H1 (cell line): ENCODE measurements at regions not wholly inside any gene's neighbourhood (a gene's known extent, or its start where the extent isn't known, plus 50 kb on each side); places are given as distances from the start of the nearest gene placed in this dataset.

Source experiments
- CTCF ChIA-PET: fragments of 300-600 bp; sonication (Branson Sonifier 250); formaldehyde crosslinking; loops from one replicate; lab custom pipeline; 2021; ENCODE audit not compliant: partially characterized antibody; lab: Charles Lee
- POLR2A ChIA-PET: fragments of 300-600 bp; sonication (Branson Sonifier 250); formaldehyde crosslinking; loops from one replicate; lab custom pipeline; 2021; ENCODE audit warnings: inconsistent platforms; ENCODE audit not compliant: partially characterized antibody; lab: Charles Lee
- DNase-seq, 2 experiments: peaks; one replicate each; pipeline versions ENCODE4 v3.0.0 to v3.0.0-alpha.2; 2010 to 2022; ENCODE audit warnings: low spot score in 2 of 2, low read depth in 1 of 2, mixed read lengths in 1 of 2
- FAIRE-seq: peaks from 2 replicates; lab custom pipeline; 2011; peaks lifted over from hg19 to GRCh38; lab: Jason Lieb, UNC
- H2AFZ ChIP-seq: 2 replicates; pipeline ENCODE4 v1.8.1; 2012; ENCODE audit warnings: low read length, inconsistent platforms
- H2AK5ac ChIP-seq: 2 replicates; pipeline ENCODE4 v1.6.1; 2013; ENCODE audit warnings: low read depth, low read length
- H2BK120ac ChIP-seq: replicated peaks from 2 replicates; pipeline ENCODE3; 2013; ENCODE audit warnings: low read depth, low read length, inconsistent platforms
- H2BK12ac ChIP-seq: 2 replicates; pipeline ENCODE4 v1.6.1; 2013; ENCODE audit warnings: low read depth, low read length
- H2BK15ac ChIP-seq: 2 replicates; pipeline ENCODE4 v1.6.1; 2013; ENCODE audit warnings: low read length
- H2BK20ac ChIP-seq: 2 replicates; pipeline ENCODE4 v1.6.1; 2013; ENCODE audit warnings: low read length
- H2BK5ac ChIP-seq: 2 replicates; pipeline ENCODE4 v1.6.1; 2013; ENCODE audit warnings: low read depth, low read length
- H3K14ac ChIP-seq: 2 replicates; pipeline ENCODE4 v1.6.1; 2013; ENCODE audit warnings: inconsistent platforms; ENCODE audit not compliant: insufficient read length
- H3K18ac ChIP-seq: 2 replicates; pipeline ENCODE4 v1.6.1; 2013; ENCODE audit warnings: low read length; ENCODE audit errors: extremely low read depth
- H3K23ac ChIP-seq: 2 replicates; pipeline ENCODE4 v1.6.1; 2013; ENCODE audit warnings: inconsistent platforms; ENCODE audit not compliant: insufficient read length
- H3K23me2 ChIP-seq: 2 replicates; pipeline ENCODE4 v1.6.1; 2013; ENCODE audit warnings: low read depth, low read length
- H3K27ac ChIP-seq: 2 replicates; pipeline ENCODE4 v1.6.1; 2011; ENCODE audit warnings: low read depth, low read length, inconsistent platforms
- H3K27me3 ChIP-seq, 4 experiments: replicated peaks in 1 of 4; 1 replicate in 1 of 4; 2 replicates in 3 of 4; pipeline versions ENCODE4 v1.6.1 to v1.8.1; 2011 to 2013; ENCODE audit warnings: low read length in 3 of 4, mild to moderate bottlenecking in 3 of 4, inconsistent platforms in 2 of 4, mixed read lengths in 2 of 4, moderate library complexity in 1 of 4; ENCODE audit not compliant: control insufficient read depth in 3 of 4, insufficient read depth in 3 of 4; ENCODE audit errors: extremely low read depth in 1 of 4
- H3K36me3 ChIP-seq, 4 experiments: 2 replicates each; pipeline versions ENCODE4 v1.6.1 to v1.8.1; 2011 to 2013; ENCODE audit warnings: mild to moderate bottlenecking in 4 of 4, low read length in 3 of 4, moderate library complexity in 2 of 4, control low read depth in 1 of 4, inconsistent platforms in 1 of 4; ENCODE audit not compliant: insufficient read depth in 4 of 4, control insufficient read depth in 2 of 4
- H3K4ac ChIP-seq: replicated peaks from 2 replicates; pipeline ENCODE3; 2013; ENCODE audit warnings: low read length, low read depth, mixed read lengths, inconsistent platforms; ENCODE audit not compliant: insufficient read length
- H3K4me1 ChIP-seq, 4 experiments: replicated peaks in 1 of 4; 1 replicate in 1 of 4; 2 replicates in 3 of 4; pipeline versions ENCODE4 v1.6.1 to v1.8.1; 2011 to 2013; ENCODE audit warnings: low read length in 3 of 4, inconsistent platforms in 2 of 4, mixed read lengths in 1 of 4; ENCODE audit not compliant: insufficient read depth in 4 of 4, control insufficient read depth in 3 of 4
- H3K4me2 ChIP-seq, 2 experiments: 2 replicates each; pipeline versions ENCODE4 v1.6.1 to v1.8.1; 2011 to 2013; ENCODE audit warnings: low read depth in 2 of 2, low read length in 2 of 2, control low read depth in 1 of 2, inconsistent platforms in 1 of 2, mild to moderate bottlenecking in 1 of 2; ENCODE audit not compliant: insufficient read depth in 1 of 2
- H3K4me3 ChIP-seq, 4 experiments: fragments of 200-600, 300-600 bp in 1 of 4; sonication (generic), shearing (Covaris generic), sonication (Bioruptor Twin) in 1 of 4; 2 replicates each; pipeline versions ENCODE4 v1.5.1 to v1.8.1; 2011 to 2016; ENCODE audit warnings: low read length in 4 of 4, low read depth in 3 of 4, control low read depth in 2 of 4, inconsistent platforms in 2 of 4, mild to moderate bottlenecking in 2 of 4, mixed read lengths in 1 of 4, moderate library complexity in 1 of 4; ENCODE audit not compliant: insufficient read depth in 2 of 4; ENCODE audit errors: extremely low read depth in 1 of 4
- H3K56ac ChIP-seq: replicated peaks from 2 replicates; pipeline ENCODE3; 2013; ENCODE audit warnings: low read depth, mild to moderate bottlenecking, mixed read lengths, low read length, inconsistent platforms; ENCODE audit not compliant: insufficient read length
- H3K79me1 ChIP-seq: 2 replicates; pipeline ENCODE4 v1.6.1; 2013; ENCODE audit warnings: low read depth, low read length, control low read depth
- H3K79me2 ChIP-seq, 2 experiments: 2 replicates each; pipeline versions ENCODE4 v1.6.1 to v1.8.1; 2012 to 2013; ENCODE audit warnings: low read length in 2 of 2, mild to moderate bottlenecking in 2 of 2, inconsistent platforms in 1 of 2; ENCODE audit not compliant: insufficient read depth in 2 of 2, control insufficient read depth in 1 of 2
- H3K9ac ChIP-seq, 4 experiments: replicated peaks in 1 of 4; 1 replicate in 1 of 4; 2 replicates in 3 of 4; pipeline versions ENCODE4 v1.6.1 to v1.8.1; 2011 to 2013; ENCODE audit warnings: low read depth in 3 of 4, low read length in 3 of 4, control low read depth in 2 of 4, mild to moderate bottlenecking in 2 of 4, moderate library complexity in 2 of 4, inconsistent platforms in 1 of 4; ENCODE audit errors: extremely low read depth in 1 of 4
- H3K9me3 ChIP-seq, 2 experiments: 2 replicates each; pipeline versions ENCODE4 v1.6.1 to v1.8.1; 2012 to 2013; ENCODE audit warnings: mild to moderate bottlenecking in 2 of 2, moderate library complexity in 2 of 2, control low read depth in 1 of 2, inconsistent platforms in 1 of 2, low read depth in 1 of 2, low read length in 1 of 2, mixed read lengths in 1 of 2; ENCODE audit not compliant: insufficient read depth in 2 of 2
- H4K20me1 ChIP-seq, 2 experiments: replicated peaks in 1 of 2; 2 replicates each; pipeline versions ENCODE3 to v1.8.1; 2011 to 2013; ENCODE audit warnings: inconsistent platforms in 2 of 2, low read length in 2 of 2, mild to moderate bottlenecking in 1 of 2; ENCODE audit not compliant: insufficient read depth in 2 of 2, control insufficient read depth in 1 of 2
- H4K5ac ChIP-seq: 2 replicates; pipeline ENCODE4 v1.6.1; 2013; ENCODE audit warnings: low read length, low read depth, mixed read lengths, inconsistent platforms; ENCODE audit not compliant: insufficient read length
- H4K8ac ChIP-seq: 2 replicates; pipeline ENCODE4 v1.8.0; 2013; ENCODE audit warnings: mild to moderate bottlenecking, moderate library complexity, low read length, inconsistent platforms; ENCODE audit not compliant: insufficient read depth; ENCODE audit errors: extremely low read depth
- H4K91ac ChIP-seq: replicated peaks from 2 replicates; pipeline ENCODE3; 2013; ENCODE audit warnings: low read length, mixed read lengths, inconsistent platforms; ENCODE audit not compliant: insufficient read length
- ATF3 ChIP-seq: IDR thresholded peaks from 2 replicates; pipeline ENCODE4 v1.6.1; 2011; ENCODE audit warnings: low read depth, mild to moderate bottlenecking, low read length; ENCODE audit not compliant: insufficient read depth
- BRCA1 ChIP-seq: IDR thresholded peaks from 2 replicates; pipeline ENCODE4 v1.6.1; 2012; ENCODE audit warnings: low read depth, low read length, improper control_type of control experiment
- CEBPB ChIP-seq: IDR thresholded peaks from 2 replicates; pipeline ENCODE4 v1.6.1; 2012; ENCODE audit warnings: low read depth, low read length
- CTBP2 ChIP-seq: IDR thresholded peaks from 2 replicates; pipeline ENCODE4 v1.7.0; 2011; ENCODE audit warnings: borderline replicate concordance, mild to moderate bottlenecking, moderate library complexity, mixed read lengths, low read length; ENCODE audit not compliant: insufficient read depth, insufficient read length
- EGR1 ChIP-seq: IDR thresholded peaks from 2 replicates; pipeline ENCODE4 v1.6.1; 2011; ENCODE audit warnings: low read depth, low read length, borderline replicate concordance
- EZH2 ChIP-seq: fragments of 200-600 bp; sonication (generic); IDR thresholded peaks from 2 replicates; pipeline ENCODE4 v1.7.1; 2012; ENCODE audit warnings: low read depth, mild to moderate bottlenecking, moderate library complexity, low read length, inconsistent platforms; ENCODE audit not compliant: severe bottlenecking
- GTF2F1 ChIP-seq: IDR thresholded peaks from 2 replicates; pipeline ENCODE4 v1.6.1; 2012; ENCODE audit warnings: low read depth, low read length, improper control_type of control experiment, borderline replicate concordance
- KDM4A ChIP-seq: IDR thresholded peaks from one replicate; pipeline ENCODE4 v1.7.1; 2012; ENCODE audit warnings: low read depth, mild to moderate bottlenecking, moderate library complexity, low read length, inconsistent platforms; ENCODE audit not compliant: severe bottlenecking
- NANOG ChIP-seq: IDR thresholded peaks from 2 replicates; pipeline ENCODE4 v1.6.1; 2011; ENCODE audit warnings: low read length, low read depth, mild to moderate bottlenecking, inconsistent platforms; ENCODE audit not compliant: insufficient read depth, poor library complexity, severe bottlenecking
- NRF1 ChIP-seq: IDR thresholded peaks from 2 replicates; pipeline ENCODE4 v1.6.1; 2011; ENCODE audit warnings: mild to moderate bottlenecking, low read depth, low read length, improper control_type of control experiment
- POLR2A ChIP-seq, 2 experiments: IDR thresholded peaks; 1 replicate in 1 of 2; 2 replicates in 1 of 2; pipeline ENCODE4 v1.6.1; 2011; ENCODE audit warnings: low read depth in 2 of 2, low read length in 2 of 2, mild to moderate bottlenecking in 2 of 2; ENCODE audit errors: control extremely low read depth in 1 of 2
- RBBP5 ChIP-seq: IDR thresholded peaks from 2 replicates; pipeline ENCODE4 v1.7.1; 2012; ENCODE audit warnings: low read depth, mild to moderate bottlenecking, inconsistent platforms, low read length, moderate library complexity, borderline replicate concordance
- SRF ChIP-seq: IDR thresholded peaks from 2 replicates; pipeline ENCODE4 v1.6.1; 2011; ENCODE audit warnings: mild to moderate bottlenecking, low read depth, low read length, moderate library complexity
- TAF7 ChIP-seq: optimal IDR thresholded peaks from 2 replicates; pipeline ENCODE3; 2011; ENCODE audit warnings: low read depth, mild to moderate bottlenecking, inconsistent platforms, low read length, moderate library complexity, borderline replicate concordance
- TCF12 ChIP-seq: IDR thresholded peaks from 2 replicates; pipeline ENCODE4 v1.6.1; 2011; ENCODE audit warnings: low read depth, mild to moderate bottlenecking, low read length
- WGBS, 2 experiments: shearing (Covaris generic) in 1 of 2; methylation state at CpG; one replicate each; pipeline versions ENCODE4 v1.1.6 to v1.1.7; 2013 to 2015; ENCODE audit warnings: low lambda C conversion rate in 2 of 2, mixed read lengths in 2 of 2, inconsistent platforms in 1 of 2, low coverage in 1 of 2, missing lambda C conversion rate in 1 of 2; ENCODE audit not compliant: insufficient replicate concordance in 2 of 2, insufficient coverage in 1 of 2, insufficient read length in 1 of 2; ENCODE audit errors: extremely low coverage in 1 of 2, missing lambda C conversion rate in 1 of 2; 5-methylcytosine and 5-hydroxymethylcytosine counted together

DNA sequence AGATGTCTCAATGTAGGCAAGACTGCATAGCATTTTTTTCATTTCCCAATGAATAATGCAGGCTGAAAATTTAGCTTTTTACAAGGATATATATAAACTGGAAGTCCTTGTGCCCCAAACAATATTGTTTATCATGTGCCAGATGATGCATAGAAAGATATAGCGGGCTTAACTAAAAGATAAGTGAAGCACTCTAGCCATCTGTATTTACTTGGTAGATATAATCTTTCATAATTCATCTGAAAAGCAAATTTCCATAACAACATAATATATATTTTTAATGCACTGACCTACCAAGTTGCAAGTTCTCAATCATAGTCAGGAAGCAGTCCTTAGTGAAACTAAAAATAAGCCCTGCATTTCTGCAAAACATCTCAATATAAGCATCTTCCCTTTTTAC, 653.3 kb downstream of the NLGN4X start:
- no peak overlapping the region for H4K5ac ChIP-seq
- H2BK5ac ChIP-seq: no peak overlapping the region
- H3K79me1 ChIP-seq: no peaks in the 10 kb centered on the region
- no peak overlapping the region for H2BK20ac ChIP-seq
- H3K4me1 ChIP-seq: no peaks in the 10 kb centered on the region
- no peak overlapping the region for H3K56ac ChIP-seq
- H3K14ac ChIP-seq: no peak overlapping the region
- no peak overlapping the region for H3K23ac ChIP-seq
- H3K27me3 ChIP-seq: no peaks in the 10 kb centered on the region
- no peak overlapping the region for H3K27ac ChIP-seq
- WGBS, 2 experiments: 100% methylated on average over 1 of the region's 1 CpG; no CpG with 5 or more reads in 1 of the 2 experiments
- H4K8ac ChIP-seq: no peak overlapping the region
- H4K20me1 ChIP-seq: no peaks in the 10 kb centered on the region
- H3K79me2 ChIP-seq: no peaks in the 10 kb centered on the region
- H2AK5ac ChIP-seq: no peak overlapping the region
- POLR2A ChIA-PET: no interaction called here
- no peak overlapping the region for H3K4me2 ChIP-seq
- H3K9me3 ChIP-seq: no peaks in the 10 kb centered on the region
- H2BK120ac ChIP-seq: no peak overlapping the region
- no peak overlapping the region for H3K4ac ChIP-seq
- no peak overlapping the region for H3K9ac ChIP-seq
- FAIRE-seq (no peak), DNase-seq (no peak)
- no peak for TF ChIP-seq CEBPB
- TF ChIP-seq SRF: no peak
- TF ChIP-seq RBBP5: no peak
- TF ChIP-seq TCF12: no peak
- no peak for TF ChIP-seq EGR1
- TF ChIP-seq ATF3: no peak
- TF ChIP-seq POLR2A (IDR thresholded peaks at IDR 0.05; ENCODE audit: control extremely low read depth in 1 of 2, low read depth in 2 of 2, low read length in 2 of 2): no peak
- TF ChIP-seq CTBP2: no peak
- no peak for TF ChIP-seq GTF2F1
- no peak for TF ChIP-seq NANOG
- no peak for TF ChIP-seq KDM4A
- no peak for TF ChIP-seq TAF7
- TF ChIP-seq EZH2: no peak
- no peak for TF ChIP-seq NRF1
- no peak for TF ChIP-seq BRCA1
- TF ChIP-seq, all 59 proteins: peak for 0
- H3K4me3 ChIP-seq: no peak overlapping the region
- H2BK12ac ChIP-seq: no peak overlapping the region
- no peaks in the 10 kb centered on the region for H3K23me2 ChIP-seq
- CTCF ChIA-PET: no interaction called here
- H3K18ac ChIP-seq: no peak overlapping the region
- no peak overlapping the region for H2BK15ac ChIP-seq
- no peaks in the 10 kb centered on the region for H3K36me3 ChIP-seq
- H2AFZ ChIP-seq: no peak overlapping the region
- H4K91ac ChIP-seq: no peak overlapping the region
